Fibroblast of upper back skin (primary cell): ENCODE measurements at regions not wholly inside any gene's neighbourhood (a gene's known extent, or its start where the extent isn't known, plus 50 kb on each side); places are given as distances from the start of the nearest gene placed in this dataset.
A peak's percentile ranks its signal among the peaks of the same experiment; 100 is the strongest.
"Not testable (repeated sequence)": the region's sequence is repeated elsewhere in the genome, so short reads cannot be mapped to it uniquely, and the experiment has no call there.

Source experiments
- DNase-seq: peaks from one replicate; pipeline ENCODE4 v3.0.0-alpha.2; 2013

DNA sequence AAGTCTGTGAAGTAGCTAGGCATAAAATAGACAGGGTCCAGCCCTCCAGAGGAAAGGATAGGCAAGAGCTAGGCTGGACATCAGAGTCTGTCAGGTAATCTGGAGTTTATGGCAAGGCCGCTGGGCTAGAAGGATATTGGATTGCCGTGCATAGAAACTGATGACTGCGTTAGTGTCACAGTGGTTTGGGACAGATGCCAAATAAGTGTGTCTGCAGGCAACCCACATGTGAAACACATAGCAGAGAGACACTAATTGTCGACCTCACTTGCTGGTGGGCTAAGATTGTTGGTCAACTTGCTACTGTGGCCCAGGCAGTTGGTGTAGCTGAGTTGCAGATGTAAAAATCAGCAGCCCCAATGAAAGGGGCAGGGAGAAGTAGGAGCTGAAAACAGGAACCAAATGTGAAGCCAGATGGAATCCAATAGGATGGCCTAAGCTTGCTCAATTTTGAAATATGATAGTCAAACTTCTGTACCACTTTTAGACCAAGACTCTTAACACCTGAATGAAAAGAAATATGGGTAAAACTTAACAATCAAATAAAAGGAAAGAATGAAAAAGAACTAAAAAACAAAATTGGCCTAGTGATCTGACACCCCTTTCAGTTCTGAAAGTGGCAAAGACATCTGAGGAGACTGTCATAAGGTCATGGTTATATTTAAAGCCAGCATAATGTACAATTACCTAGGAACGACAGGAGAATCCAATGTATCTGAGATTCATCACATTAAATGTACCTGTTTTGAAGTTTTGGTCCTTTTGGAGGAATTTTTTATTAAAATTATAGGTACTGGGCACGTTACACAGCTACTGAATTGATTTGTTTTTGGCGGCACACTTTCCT lies 243.3 kb upstream of the ACTBL2 start:
- DNase-seq, result peak; percentile 27

DNA sequence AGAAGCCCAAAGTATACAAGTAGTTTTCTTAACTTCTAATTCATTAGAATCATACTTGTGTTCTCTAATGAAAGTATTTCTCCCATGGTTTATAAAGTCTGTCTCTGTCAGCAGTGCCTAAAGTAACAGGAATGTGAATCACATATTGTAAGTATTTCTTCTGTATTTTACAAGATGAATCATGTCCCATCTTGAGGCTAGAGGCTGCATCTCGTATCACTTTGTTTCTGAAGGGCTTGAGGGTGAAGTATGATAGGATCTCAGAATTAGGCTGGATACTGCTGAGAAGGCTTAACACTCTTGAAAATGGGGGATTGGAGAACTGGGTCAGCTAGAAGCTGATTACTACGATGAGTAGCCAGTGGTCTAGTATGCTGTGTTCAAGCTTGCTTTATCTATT lies 242.2 kb upstream of the ACTBL2 start:
- DNase-seq, result peak; percentile 72

DNA sequence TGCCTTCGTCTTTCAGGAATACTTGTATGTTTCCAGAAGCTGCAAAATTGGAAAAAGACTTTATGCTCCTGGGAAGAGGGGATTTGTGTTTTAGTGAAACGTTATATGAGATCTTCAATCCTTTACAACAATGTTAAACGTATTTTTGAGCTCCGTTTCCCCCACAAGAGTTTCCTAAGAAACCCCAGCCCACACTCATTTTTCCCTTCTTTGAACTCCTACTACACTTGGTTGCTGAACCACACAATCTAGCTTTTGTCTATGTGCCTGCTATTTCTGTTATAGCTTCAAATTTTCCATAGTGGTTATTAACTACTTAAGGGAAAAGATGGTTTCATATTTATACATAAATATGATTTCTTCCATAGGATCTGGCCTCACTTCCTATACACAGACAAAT lies 238.6 kb upstream of the ACTBL2 start:
- DNase-seq, result no peak

DNA sequence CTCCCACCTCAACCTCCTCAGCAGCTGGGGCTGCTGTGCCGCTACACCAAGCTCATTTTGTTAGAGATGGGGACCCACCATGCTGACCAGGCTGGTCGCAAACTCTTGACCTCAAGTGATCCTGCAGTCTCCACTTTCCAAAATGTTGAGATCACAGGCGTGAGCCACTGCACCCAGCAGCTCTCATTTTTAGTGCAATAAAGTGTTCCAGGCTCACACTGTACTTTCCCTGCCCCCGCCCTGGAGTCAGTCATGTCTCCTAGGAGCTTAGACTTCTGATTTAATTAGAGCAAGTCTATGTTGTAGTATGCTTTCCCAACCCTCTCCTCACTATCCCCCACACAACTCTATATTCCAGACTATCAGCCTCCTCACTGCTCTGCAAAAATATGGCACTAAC lies 238.0 kb upstream of the ACTBL2 start:
- DNase-seq, result no peak

DNA sequence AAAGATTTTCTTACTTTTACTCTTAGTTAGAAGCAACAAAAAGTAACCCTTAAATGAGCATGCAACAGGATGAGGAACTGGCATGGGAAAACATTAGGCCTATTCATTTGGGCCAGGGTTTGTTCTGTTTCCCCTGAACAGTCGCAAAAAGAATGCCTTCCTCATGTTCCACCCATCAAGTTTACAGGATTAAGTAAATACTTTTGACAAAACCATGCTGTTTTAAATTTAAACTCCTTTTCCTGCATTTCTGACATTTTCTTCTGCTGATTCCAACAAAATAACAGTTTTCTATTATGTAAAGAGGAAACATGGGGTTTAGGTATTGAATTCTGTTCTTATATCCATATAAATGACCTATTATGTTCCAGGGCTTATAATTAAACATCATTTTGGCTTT lies 236.6 kb upstream of the ACTBL2 start:
- DNase-seq, result no peak

DNA sequence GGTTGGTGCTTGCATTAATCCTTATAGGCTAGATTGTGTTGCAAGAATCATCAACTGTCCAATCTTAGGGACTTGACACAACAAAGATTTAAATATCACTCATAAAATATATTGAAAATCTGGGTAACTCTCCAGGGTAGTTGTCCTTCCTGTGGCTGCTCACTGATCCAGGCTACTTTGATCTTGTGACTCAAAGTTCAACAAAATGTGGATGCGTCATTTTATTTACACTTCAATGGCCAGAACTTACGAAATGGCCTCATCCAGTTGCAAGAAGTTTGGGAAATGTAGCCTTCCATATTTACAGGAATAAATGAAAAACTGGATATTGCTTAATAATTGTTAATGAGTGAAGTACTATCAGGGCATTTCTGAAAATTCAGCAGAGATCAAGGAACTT lies 235.5 kb upstream of the ACTBL2 start:
- DNase-seq, result no peak

DNA sequence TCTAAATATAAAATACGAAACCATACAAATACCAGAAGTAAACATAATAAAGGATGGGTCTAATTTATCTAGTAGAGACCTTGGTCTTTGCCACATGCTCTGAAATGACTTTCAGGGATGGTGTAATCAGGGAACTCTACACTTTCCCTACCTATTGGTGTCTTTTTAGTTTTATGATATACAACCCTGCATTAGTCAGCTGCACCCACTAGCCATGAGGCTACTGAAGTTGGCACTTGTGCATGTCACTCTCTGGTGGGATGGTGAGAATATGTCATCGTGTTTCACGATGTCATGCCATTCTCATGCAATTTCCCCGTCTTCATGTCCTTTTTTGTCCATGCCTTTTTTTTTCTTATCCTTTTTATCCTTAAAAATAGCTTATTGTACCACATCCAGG lies 234.9 kb upstream of the ACTBL2 start:
- no peak for DNase-seq

DNA sequence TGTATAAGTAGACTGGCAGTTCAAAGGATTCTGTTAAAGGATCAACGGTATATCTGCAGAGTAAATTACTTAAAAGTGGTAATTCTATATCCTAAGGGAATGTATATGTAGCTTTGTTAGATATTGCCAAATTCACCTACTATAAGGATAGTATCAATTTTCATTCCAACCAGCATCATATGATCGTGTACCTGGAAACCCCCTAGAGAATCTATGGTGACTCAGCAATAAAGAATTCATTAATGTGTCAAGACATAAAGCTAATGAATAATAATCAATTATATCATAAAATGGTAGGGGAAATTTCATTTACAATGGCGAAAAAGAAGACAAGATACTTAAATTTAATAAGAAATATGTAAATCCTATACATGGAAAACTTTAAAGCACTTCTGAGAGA lies 234.1 kb upstream of the ACTBL2 start:
- DNase-seq, result no peak

DNA sequence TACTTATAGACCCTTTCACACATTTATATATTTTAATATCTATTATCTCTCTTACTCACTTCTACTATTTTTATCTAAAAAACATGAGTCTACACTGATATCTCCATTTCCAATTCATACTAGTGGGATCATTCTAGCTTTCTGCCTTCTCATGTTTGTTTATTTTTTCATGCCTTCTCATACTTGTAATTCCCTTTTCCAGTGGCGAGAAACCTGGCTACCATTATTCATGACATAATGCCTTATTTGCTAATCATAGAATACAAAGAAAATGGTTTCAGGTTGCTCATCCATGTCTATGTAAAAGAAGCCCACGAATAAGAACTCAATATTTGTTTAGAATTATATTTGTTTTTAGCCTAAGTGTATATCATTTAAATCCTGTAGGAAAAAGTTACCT lies 232.7 kb upstream of the ACTBL2 start:
- no peak for DNase-seq

DNA sequence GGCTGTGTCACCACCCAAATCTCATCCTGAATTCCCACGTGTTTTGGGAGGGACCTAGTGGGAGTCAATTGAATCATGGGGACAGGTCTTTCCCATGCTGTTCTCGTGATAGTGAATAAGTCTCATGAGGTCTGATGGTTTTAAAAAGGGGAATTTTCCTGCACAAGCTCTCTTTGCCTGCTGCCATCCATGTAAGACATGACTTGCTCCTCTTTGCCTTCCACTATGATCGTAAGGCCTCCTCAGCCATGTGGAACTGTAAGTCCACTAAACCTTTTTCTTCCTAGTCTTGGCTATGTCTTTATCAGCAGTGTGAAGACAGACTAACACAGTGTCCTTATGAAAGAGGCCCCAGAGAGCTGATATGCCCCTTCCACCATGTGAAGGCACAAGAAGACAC lies 230.9 kb upstream of the ACTBL2 start:
- not testable (repeated sequence) for DNase-seq

DNA sequence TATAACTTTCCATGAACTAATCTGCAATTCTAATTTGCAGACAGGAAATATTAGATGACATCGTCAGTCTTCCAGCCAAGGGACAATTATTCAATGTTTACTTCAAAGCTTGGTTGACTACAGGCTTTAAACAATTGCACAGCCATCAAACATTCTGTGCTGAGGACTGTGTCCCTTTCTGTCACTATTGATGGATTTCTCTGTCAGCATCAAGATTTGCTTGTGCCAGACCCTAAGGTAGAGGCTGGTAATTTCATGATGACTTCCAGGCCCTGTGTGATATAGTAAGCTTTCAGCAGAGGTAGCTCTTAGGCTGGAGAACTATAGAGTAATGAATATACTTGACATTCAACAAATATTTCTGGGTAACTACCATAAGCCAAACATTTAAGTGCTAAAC lies 229.3 kb upstream of the ACTBL2 start:
- no peak for DNase-seq

DNA sequence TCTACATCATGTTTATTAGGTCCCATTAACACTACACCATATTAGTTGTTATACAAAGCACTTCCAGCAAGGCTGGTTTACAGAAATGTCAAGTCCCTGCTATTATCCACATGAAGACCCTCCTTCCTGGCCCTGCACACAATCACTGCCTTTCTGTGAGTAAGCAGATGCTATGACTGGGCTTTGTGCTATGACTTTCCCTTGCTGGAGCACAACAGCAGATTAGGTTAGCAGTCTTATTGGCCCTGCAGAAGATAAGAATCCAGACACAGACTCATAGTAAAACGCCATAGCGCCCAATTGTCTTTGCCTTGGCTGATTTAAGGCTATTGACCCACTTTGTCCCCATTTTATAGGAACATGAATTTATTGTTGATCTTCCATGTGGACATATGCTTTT lies 228.9 kb upstream of the ACTBL2 start:
- no peak for DNase-seq

DNA sequence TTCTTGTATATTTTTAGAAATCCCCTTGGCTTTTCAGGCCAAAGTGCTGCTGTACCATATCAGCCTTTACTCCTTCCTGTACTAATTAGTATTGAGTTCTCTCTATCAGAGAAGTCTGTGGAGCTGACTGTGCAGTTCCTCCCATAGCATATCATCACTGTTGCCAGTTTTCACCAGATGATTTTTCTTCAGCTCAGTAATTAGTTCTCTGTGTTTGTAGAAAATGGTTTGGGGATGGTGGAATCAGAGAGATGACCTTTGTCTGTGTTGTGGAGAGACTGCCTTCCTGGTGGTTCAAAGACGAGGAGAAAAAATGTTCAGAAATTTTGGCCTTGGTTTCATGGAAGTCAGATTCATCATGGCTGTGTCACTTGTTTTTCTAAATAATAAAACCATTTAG lies 227.5 kb upstream of the ACTBL2 start:
- peak; percentile 12 for DNase-seq

DNA sequence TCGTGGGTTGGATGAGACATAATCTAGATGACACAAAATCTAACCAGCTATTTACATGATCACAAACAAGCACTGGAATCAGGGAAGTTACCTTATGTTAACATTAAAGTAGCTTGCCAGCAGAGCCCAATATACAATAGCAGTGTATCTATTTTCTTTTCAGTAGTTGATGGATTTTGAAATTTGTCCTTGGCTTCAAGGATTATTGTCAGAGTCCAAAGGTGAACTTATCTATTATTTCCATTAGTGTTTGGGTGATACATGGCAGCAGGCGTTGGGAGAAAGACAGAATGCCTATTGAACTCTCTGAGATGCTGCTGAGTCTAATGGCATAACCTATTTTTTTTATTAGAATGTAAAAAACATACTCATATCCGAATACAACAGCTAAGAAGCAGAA lies 223.2 kb upstream of the ACTBL2 start:
- DNase-seq, result no peak

DNA sequence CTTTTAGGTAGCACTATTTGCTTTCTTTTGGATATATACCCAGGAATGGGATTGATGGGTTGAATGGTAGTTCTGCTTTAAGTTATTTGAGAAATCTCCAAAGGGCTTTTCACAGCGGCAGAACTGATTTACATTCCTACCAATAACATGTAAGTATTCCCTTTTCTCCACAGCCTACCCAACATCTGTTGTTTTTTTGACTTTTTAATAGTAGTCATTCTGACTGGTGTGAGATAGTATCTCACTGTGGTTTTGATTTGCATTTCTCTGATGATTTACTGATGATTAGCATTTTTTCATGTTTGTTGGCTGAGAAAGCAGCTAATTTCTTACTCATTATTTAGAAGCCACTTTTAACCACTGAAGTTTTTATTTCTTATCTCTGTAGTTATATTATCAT lies 221.1 kb upstream of the ACTBL2 start:
- peak; percentile 57 for DNase-seq

DNA sequence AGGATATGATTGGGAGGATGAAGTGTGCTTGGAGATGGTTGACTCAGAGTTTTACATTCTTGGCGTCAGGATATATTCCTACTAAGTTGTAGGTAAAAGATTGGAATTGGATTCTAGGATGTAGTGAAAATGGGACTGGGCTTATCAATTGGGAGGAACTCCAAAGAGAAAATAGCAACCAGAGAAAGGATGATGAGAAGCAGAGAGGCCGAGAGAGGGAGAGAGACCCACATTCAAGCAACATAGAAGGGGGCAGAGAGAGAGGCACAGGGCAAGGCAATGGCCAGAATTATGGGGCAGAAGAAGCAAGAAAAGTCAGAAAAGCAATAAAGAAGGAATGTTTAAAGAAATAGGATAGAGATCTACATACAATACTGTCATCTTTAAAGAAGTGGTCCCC lies 217.9 kb upstream of the ACTBL2 start:
- no peak for DNase-seq

DNA sequence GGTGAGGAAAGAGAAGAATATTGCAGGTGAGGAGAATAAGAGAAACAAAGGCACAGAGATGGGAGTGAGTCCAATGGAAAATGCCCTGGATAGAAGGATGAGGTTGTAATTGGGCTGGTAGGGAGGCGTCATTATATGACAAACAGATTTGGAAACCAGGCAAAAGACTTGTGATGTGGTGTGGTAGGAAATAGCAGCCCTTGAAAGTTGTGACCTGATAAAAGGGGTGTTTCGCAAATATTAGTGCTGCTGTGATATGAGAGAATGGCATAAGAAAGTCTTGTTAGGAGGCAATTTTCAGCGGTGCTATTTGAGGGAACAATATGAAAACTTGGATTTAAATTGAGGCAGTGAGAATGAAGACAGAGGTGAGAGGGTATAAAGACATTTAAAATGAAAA lies 217.5 kb upstream of the ACTBL2 start:
- DNase-seq, result no peak

DNA sequence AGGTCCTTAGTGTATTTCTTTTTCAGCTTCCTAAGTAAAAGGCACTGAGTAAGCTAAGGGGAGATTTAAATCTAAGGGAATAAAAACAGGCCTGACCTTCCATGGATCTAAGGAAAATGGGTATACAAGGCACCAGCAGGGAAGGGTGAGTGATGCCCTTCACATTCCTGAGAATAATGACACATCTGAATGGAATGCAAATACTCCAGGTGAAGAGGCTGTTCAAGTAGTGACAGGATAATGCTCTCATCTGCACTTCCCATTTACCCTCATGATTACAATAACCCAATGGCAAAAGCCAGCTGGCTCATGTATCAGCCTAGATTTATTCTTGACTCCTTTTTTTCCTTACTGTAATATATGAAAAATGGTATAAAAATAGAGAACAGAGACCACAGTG lies 216.2 kb upstream of the ACTBL2 start:
- peak; percentile 34 for DNase-seq

DNA sequence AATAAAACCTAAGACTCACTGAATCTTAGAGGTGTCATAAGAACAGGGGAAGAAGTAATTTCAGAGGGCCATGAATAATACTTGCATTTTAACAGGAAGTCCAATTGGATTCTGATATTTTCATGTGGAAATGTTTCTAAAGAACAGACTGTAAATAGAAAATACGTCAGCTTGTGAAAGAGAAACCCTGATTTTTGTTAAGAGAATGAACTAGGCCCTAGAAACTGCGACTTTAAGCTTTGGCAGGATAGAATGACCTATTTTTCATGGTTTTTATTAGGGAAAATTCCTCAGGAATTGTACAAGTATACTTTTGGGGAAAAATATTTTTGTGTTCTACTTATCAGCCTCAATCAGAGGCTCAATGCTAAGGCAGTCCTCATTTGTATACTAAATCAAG lies 215.5 kb upstream of the ACTBL2 start:
- no peak for DNase-seq

DNA sequence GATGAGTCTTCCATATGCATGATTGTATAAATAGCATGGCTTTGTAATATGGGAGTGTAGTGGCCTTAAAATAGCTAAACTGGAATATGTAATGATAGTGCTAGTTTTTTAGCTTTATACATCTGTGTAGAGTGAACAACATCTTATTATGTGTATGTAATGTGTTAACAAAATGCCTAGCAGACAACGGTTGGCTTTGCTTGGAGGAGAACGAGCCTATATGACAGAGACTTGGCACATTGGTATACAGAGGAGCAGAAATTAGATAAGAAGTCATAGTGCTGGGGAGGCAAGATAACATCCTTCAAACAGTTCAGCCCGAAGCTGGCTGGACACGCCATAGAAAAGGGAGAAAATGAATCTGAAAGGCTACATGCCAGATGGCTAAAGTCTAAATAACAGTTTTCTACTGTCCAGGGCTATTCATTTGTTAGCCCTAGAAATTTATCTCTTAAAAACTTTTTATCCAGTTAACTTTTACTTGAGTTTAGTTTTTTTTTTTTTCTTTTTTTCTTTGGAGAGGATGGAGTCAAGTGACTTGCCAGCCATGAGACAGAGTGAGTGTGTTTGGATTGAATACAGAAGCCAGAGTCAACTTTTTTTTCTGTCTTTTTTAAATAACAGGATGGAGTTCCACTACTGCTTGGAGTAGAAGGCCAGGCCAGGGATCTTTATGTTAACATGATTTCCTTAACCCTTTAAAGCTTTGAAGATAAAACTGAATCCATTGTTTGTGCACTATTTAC lies 214.4 kb upstream of the ACTBL2 start:
- no peak for DNase-seq

DNA sequence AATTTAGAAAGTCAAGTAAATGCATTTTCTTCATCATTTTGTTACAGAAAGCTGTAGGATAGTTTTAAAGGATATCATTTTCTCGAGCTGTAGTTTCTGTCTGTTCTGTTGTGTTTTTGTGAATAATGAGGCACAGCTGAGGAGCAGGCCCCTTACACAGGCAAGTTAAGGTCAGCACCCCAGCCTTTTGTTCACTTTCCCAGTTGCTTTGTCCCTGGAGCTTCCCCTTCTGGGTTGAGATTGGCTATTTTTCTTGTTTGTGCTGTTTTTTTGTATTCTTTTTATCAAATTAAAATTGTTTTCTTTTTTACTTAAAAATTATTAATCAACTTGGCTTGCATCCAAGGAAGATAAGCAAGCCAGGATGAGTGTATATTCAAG lies 213.8 kb upstream of the ACTBL2 start:
- no peak for DNase-seq

DNA sequence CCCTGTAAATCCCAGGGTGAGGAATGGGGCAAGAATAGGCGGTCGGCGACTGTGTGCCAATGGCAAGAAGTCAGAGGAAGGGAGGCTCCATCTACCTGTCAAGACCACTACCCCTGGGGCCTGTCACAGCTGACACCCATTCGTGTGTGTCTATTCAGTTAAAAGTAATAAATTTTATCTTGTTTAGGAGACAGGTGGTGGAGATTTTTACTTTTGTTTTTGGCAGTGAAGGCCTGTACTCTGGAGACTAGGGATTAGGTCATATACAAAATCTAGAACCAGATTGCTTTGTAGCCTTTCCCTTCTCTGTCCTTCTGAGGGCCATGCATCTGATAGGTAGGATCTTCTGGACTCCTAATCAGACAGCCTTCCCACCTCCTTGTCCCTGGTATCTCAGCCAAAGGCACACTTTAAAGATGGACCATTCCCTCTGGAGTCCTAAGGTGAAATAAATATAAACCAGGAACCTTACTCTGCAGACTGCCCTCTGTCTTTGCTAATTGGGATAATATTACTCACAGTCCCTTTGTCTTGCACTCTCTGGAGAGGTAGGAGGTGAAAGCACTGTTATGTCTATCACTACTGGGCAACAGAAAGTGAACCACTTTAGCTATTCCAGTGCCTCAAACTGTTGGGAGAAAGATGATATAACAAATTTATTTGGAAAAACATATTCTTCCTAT lies 213.2 kb upstream of the ACTBL2 start:
- DNase-seq, result no peak

DNA sequence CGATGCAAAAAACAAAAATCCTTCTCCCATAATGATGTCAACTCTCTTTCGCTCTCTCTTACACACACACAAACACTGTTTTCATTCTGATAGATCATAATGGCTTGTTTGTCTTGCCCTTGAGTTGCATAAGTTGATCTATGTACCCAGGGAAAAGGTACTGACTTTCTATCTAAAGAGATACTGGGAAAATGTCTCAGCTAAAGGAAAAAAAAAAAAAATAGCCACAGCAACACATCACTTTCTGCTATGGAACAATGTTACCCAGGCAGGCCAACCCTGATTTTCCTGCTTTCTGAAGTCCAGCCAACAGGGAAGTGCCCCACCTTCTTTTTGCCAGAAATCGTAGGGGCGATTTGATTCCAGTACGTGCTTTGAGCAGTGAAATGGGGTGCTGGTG lies 212.6 kb upstream of the ACTBL2 start:
- no peak for DNase-seq
